ENCODE measurements at regions not wholly inside any gene's neighbourhood (a gene's known extent, or its start where the extent isn't known, plus 50 kb on each side); places are given as distances from the start of the nearest gene placed in this dataset.

DNA sequence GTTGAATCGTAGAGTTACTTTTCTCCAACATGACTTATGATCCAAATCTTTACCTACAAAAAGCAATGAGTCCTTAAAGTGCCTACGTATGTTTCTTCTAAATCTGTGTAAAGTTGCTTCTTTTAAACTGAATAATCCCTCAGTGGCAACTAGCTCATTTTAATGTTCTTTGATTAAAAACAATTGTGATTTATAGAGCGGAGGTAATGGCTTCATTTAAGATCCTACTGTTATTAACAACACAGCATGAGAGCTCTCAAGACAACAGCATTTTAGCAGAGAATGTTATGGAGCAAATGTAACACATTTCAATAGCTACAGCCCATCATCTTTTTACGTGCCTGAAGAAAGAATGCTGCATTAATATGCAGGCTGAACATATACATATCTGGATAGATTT, 55.3 kb upstream of the VGLL3 start:
- TF ChIP-seq, protein P1, sequence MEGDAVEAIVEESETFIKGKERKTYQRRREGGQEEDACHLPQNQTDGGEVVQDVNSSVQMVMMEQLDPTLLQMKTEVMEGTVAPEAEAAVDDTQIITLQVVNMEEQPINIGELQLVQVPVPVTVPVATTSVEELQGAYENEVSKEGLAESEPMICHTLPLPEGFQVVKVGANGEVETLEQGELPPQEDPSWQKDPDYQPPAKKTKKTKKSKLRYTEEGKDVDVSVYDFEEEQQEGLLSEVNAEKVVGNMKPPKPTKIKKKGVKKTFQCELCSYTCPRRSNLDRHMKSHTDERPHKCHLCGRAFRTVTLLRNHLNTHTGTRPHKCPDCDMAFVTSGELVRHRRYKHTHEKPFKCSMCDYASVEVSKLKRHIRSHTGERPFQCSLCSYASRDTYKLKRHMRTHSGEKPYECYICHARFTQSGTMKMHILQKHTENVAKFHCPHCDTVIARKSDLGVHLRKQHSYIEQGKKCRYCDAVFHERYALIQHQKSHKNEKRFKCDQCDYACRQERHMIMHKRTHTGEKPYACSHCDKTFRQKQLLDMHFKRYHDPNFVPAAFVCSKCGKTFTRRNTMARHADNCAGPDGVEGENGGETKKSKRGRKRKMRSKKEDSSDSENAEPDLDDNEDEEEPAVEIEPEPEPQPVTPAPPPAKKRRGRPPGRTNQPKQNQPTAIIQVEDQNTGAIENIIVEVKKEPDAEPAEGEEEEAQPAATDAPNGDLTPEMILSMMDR (IDR thresholded peaks at IDR 0.05; ENCODE audit: insufficient read depth, low read length, missing control alignments) = no peak
- DNase-seq (ENCODE audit: low read depth, low spot score) = no peak
- POLR2A ChIA-PET = no interaction called here
- CTCF ChIA-PET = no interaction called here
- no peak overlapping the region for H3K4me3 ChIP-seq (ENCODE audit: low read depth, low read length)

GRCh38 chr3:87045473-87045872, 54.5 kb upstream of the VGLL3 start:
- ChIA-PET CTCF (no interaction called here), POLR2A (no interaction called here)
- DNase-seq (ENCODE audit: low read depth, low spot score) = no peak
- TF ChIP-seq, protein P1 (IDR thresholded peaks at IDR 0.05; ENCODE audit: insufficient read depth, low read length, missing control alignments) = no peak
- no peak overlapping the region for H3K4me3 ChIP-seq (ENCODE audit: low read depth, low read length)

DNA sequence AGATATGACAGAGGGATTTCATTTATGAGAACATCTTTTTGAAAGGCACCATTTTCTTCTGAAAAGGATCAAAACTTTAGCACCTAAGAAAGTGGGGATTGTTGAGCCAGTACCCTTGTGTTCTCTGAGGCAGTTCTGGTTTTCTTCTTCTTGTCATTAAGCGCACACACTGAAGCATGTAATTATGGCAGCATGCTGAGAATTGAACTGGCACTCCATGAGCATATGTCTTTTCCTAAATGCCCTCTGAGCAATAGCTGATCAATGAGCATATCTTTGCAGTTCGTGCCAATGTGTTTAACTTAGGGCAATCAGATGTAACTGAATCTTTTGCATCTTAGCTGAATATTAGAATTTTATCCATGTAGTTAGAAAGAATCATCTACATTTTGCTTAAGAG, 53.9 kb upstream of the VGLL3 start:
- POLR2A ChIA-PET = no interaction called here
- H3K4me3 ChIP-seq (ENCODE audit: low read depth, low read length) = no peak overlapping the region
- no peak for DNase-seq (ENCODE audit: low read depth, low spot score)
- CTCF ChIA-PET = no interaction called here
- TF ChIP-seq, protein P1 (IDR thresholded peaks at IDR 0.05; ENCODE audit: insufficient read depth, low read length, missing control alignments) = no peak

GRCh38 chr3:87044409-87044808, 53.5 kb upstream of the VGLL3 start:
- no peak overlapping the region for H3K4me3 ChIP-seq (ENCODE audit: low read depth, low read length)
- ChIA-PET CTCF (no interaction called here), POLR2A (no interaction called here)
- TF ChIP-seq, protein P1 (IDR thresholded peaks at IDR 0.05; ENCODE audit: insufficient read depth, low read length, missing control alignments) = no peak
- DNase-seq (ENCODE audit: low read depth, low spot score) = no peak

- no peak overlapping the region for H3K4me3 ChIP-seq (ENCODE audit: low read depth, low read length)
- CTCF ChIA-PET = no interaction called here
- DNase-seq (ENCODE audit: low read depth, low spot score) = no peak
- POLR2A ChIA-PET = no interaction called here
- TF ChIP-seq, protein P1 (IDR thresholded peaks at IDR 0.05; ENCODE audit: insufficient read depth, low read length, missing control alignments) = no peak
These were observed 50.2 kb upstream of the VGLL3 start for GRCh38 chr3:87041191-87041590.

All from AG04449 (cell line).